Subcutaneous abdominal adipose tissue (tissue), 5 donors: ENCODE measurements at regions not wholly inside any gene's neighbourhood (a gene's known extent, or its start where the extent isn't known, plus 50 kb on each side); places are given as distances from the start of the nearest gene placed in this dataset.
"Not testable (repeated sequence)": the region's sequence is repeated elsewhere in the genome, so short reads cannot be mapped to it uniquely, and the experiment has no call there.

Experiments used
- H3K27ac ChIP-seq: one replicate; pipeline ENCODE4 v1.7.0; 2013; ENCODE audit warnings: low read depth, mild to moderate bottlenecking, inconsistent platforms, low read length, moderate library complexity
- H3K27me3 ChIP-seq, 5 donors: one replicate each; pipeline ENCODE4 v1.7.0; 2013; ENCODE audit warnings: low read length in 5 of 5, inconsistent platforms in 1 of 5; ENCODE audit not compliant: control insufficient read depth in 5 of 5, insufficient read depth in 4 of 5
- H3K36me3 ChIP-seq, 5 donors: one replicate each; pipeline ENCODE4 v1.7.0; 2013; ENCODE audit warnings: low read length in 5 of 5; ENCODE audit not compliant: control insufficient read depth in 5 of 5, insufficient read depth in 5 of 5
- H3K4me1 ChIP-seq, 5 donors: one replicate each; pipeline ENCODE4 v1.7.0; 2013; ENCODE audit warnings: low read length in 5 of 5, mild to moderate bottlenecking in 3 of 5, moderate library complexity in 1 of 5; ENCODE audit not compliant: control insufficient read depth in 5 of 5, insufficient read depth in 5 of 5
- H3K4me3 ChIP-seq, 5 donors: one replicate each; pipeline ENCODE4 v1.7.0; 2013; ENCODE audit warnings: low read length in 5 of 5, low read depth in 1 of 5
- H3K9ac ChIP-seq, 5 donors: one replicate each; pipeline ENCODE4 v1.7.0; 2013; ENCODE audit warnings: low read length in 5 of 5, mild to moderate bottlenecking in 4 of 5, moderate library complexity in 3 of 5
- H3K9me3 ChIP-seq, 5 donors: one replicate each; pipeline ENCODE4 v1.7.0; 2013; ENCODE audit warnings: low read length in 5 of 5; ENCODE audit not compliant: control insufficient read depth in 5 of 5
- donor health status: healthy.
- donor health status: healthy.
- donor health status: healthy.
- donor health status: healthy.
- donor health status: healthy.

- H3K4me1 ChIP-seq, H3K4me3 ChIP-seq, H3K36me3 ChIP-seq, H3K9ac ChIP-seq, H3K27me3 ChIP-seq, H3K27ac ChIP-seq, H3K9me3 ChIP-seq: not testable (repeated sequence)
Measured at GRCh38 chr5:130746641-130747040, 418.4 kb downstream of the HINT1 start.

- Histone ChIP-seq H3K4me1 (no peaks in the 10 kb centered on the region), H3K27me3 (no peaks in the 10 kb centered on the region), H3K36me3 (no peaks in the 10 kb centered on the region), H3K9ac (no peak overlapping the region), H3K27ac (no peak overlapping the region), H3K4me3 (no peak overlapping the region), H3K9me3 (peaks cover 0 to 10% (median 6%) of the 10 kb centered on the region in 5 donors)
Measured at GRCh38 chr5:130743092-130743491, 422.0 kb downstream of the HINT1 start.

- Histone ChIP-seq H3K9me3 (peaks cover 0 to 10% (median 6%) of the 10 kb centered on the region in 5 donors), H3K9ac (no peak overlapping the region), H3K4me1 (no peaks in the 10 kb centered on the region), H3K27ac (no peak overlapping the region), H3K4me3 (no peak overlapping the region), H3K36me3 (no peaks in the 10 kb centered on the region), H3K27me3 (no peaks in the 10 kb centered on the region)
Measured at GRCh38 chr5:130740047-130740569, 424.9 kb downstream of the HINT1 start.

- Histone ChIP-seq H3K36me3 (no peaks in the 10 kb centered on the region), H3K27ac (no peak overlapping the region), H3K4me3 (no peak overlapping the region), H3K27me3 (no peaks in the 10 kb centered on the region), H3K9ac (no peak overlapping the region), H3K9me3 (peaks cover 0 to 12% (median 0%) of the 10 kb centered on the region in 5 donors), H3K4me1 (no peaks in the 10 kb centered on the region)
Measured at GRCh38 chr5:130731839-130732238, 433.2 kb downstream of the HINT1 start.

GRCh38 chr5:130729541-130729940, 435.5 kb downstream of the HINT1 start:
- no peak overlapping the region for H3K27ac ChIP-seq
- H3K36me3 ChIP-seq, result no peaks in the 10 kb centered on the region
- H3K4me1 ChIP-seq, result no peaks in the 10 kb centered on the region
- H3K9ac ChIP-seq, result no peak overlapping the region
- H3K27me3 ChIP-seq, result no peaks in the 10 kb centered on the region
- H3K4me3 ChIP-seq, result no peak overlapping the region
- H3K9me3 ChIP-seq, result peaks cover 0 to 12% (median 0%) of the 10 kb centered on the region in 5 donors

GRCh38 chr5:130727830-130728229, 437.2 kb downstream of the HINT1 start:
- Histone ChIP-seq H3K9me3 (peaks cover 0 to 12% (median 0%) of the 10 kb centered on the region in 5 donors), H3K36me3 (no peaks in the 10 kb centered on the region), H3K4me1 (no peaks in the 10 kb centered on the region), H3K4me3 (no peak overlapping the region), H3K27ac (no peak overlapping the region), H3K27me3 (no peaks in the 10 kb centered on the region), H3K9ac (no peak overlapping the region)

GRCh38 chr5:130724658-130725057, 440.4 kb downstream of the HINT1 start:
- Histone ChIP-seq H3K36me3 (no peaks in the 10 kb centered on the region), H3K27ac (no peak overlapping the region), H3K27me3 (no peaks in the 10 kb centered on the region), H3K4me3 (no peak overlapping the region), H3K9ac (no peak overlapping the region), H3K4me1 (no peaks in the 10 kb centered on the region), H3K9me3 (no peaks in the 10 kb centered on the region)

- Histone ChIP-seq H3K27me3 (no peaks in the 10 kb centered on the region), H3K9ac (no peak overlapping the region), H3K4me3 (no peak overlapping the region), H3K36me3 (no peaks in the 10 kb centered on the region), H3K27ac (no peak overlapping the region), H3K9me3 (no peaks in the 10 kb centered on the region), H3K4me1 (no peaks in the 10 kb centered on the region)
Measured at GRCh38 chr5:130720355-130720754, 444.7 kb downstream of the HINT1 start.

- H3K4me3 ChIP-seq, result no peak overlapping the region
- no peaks in the 10 kb centered on the region for H3K36me3 ChIP-seq
- H3K27ac ChIP-seq, result no peak overlapping the region
- H3K9ac ChIP-seq, result no peak overlapping the region
- H3K9me3 ChIP-seq, result no peaks in the 10 kb centered on the region
- H3K4me1 ChIP-seq, result no peaks in the 10 kb centered on the region
- no peaks in the 10 kb centered on the region for H3K27me3 ChIP-seq
Measured at GRCh38 chr5:130715541-130715940, 449.5 kb downstream of the HINT1 start.

- H3K4me3 ChIP-seq, result no peak overlapping the region
- no peaks in the 10 kb centered on the region for H3K4me1 ChIP-seq
- H3K27me3 ChIP-seq, result no peaks in the 10 kb centered on the region
- H3K9me3 ChIP-seq, result no peaks in the 10 kb centered on the region
- H3K27ac ChIP-seq, result no peak overlapping the region
- no peaks in the 10 kb centered on the region for H3K36me3 ChIP-seq
- no peak overlapping the region for H3K9ac ChIP-seq
Measured at GRCh38 chr5:130714200-130714599, 450.9 kb downstream of the HINT1 start.

GRCh38 chr5:130712324-130712723, 452.7 kb downstream of the HINT1 start:
- Histone ChIP-seq H3K4me3 (no peak overlapping the region), H3K27me3 (no peaks in the 10 kb centered on the region), H3K36me3 (no peaks in the 10 kb centered on the region), H3K27ac (no peak overlapping the region), H3K4me1 (no peaks in the 10 kb centered on the region), H3K9ac (no peak overlapping the region), H3K9me3 (no peaks in the 10 kb centered on the region)
